ENCODE measurements at regions not wholly inside any gene's neighbourhood (a gene's known extent, or its start where the extent isn't known, plus 50 kb on each side); places are given as distances from the start of the nearest gene placed in this dataset.
"Not testable (repeated sequence)": the region's sequence is repeated elsewhere in the genome, so short reads cannot be mapped to it uniquely, and the experiment has no call there.

- no peak for ATAC-seq
Observed at GRCh38 chrX:99397879-99398278, 1012.2 kb downstream of the PCDH19 start.

DNA sequence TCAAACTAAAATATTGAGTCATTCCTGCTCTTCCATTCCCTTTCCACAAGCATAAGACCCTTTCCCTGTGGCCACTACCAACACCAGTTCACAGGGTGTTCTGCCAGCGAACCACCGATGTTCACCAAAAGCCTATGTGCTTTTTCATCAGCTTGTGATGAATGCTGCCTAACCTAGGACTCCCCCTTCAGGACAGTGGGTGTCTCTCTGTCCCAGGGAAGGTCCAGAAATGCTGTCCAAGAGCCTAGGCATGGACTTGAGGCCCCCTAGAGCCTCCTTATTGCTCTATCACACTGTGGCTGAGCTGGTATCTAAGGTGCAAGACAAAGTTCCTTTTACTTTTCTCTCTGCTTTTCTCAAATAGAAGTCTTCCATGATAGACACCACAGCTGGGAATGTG, 1015.6 kb downstream of the PCDH19 start:
- ATAC-seq = no peak

DNA sequence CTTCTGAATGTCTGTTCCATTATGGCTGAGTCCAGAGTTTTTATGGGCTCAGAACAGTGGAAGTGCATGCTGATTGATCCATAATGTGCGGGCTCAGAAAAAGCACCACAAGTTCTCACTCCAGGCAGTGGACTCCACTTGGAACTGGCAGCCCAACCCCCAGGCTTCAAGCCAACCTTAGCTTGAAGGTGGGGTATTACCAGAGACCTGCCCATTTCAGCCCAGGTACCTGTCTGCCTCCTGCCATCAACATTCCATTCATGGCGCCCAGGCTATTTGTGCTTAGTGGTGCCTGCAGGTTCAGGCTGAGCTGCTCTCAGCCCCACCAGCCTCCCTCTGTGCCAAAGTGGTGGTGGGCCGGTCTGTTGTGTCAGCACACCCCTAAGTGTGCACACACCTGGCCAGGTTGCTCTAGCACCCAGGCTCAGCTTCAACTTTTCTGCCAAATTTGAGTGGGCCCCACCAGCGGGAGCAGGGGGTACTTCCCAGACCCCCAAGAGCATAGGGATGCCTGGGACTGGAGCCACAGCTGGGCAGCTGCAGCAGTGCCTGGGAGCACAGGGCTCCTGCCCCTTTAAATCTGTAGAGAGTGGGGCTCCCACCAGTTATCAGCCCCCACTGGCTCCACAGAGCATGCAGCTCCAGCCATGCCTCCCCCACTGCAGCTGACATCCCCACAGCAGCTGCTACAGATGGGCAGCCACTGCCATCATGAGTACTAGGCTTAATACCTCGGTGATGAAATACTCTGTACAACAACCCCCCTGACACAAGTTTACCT, 1025.3 kb downstream of the PCDH19 start:
- no peak for ATAC-seq

GRCh38 chrX:99383786-99384185, 1026.3 kb downstream of the PCDH19 start:
- ATAC-seq = no peak

DNA sequence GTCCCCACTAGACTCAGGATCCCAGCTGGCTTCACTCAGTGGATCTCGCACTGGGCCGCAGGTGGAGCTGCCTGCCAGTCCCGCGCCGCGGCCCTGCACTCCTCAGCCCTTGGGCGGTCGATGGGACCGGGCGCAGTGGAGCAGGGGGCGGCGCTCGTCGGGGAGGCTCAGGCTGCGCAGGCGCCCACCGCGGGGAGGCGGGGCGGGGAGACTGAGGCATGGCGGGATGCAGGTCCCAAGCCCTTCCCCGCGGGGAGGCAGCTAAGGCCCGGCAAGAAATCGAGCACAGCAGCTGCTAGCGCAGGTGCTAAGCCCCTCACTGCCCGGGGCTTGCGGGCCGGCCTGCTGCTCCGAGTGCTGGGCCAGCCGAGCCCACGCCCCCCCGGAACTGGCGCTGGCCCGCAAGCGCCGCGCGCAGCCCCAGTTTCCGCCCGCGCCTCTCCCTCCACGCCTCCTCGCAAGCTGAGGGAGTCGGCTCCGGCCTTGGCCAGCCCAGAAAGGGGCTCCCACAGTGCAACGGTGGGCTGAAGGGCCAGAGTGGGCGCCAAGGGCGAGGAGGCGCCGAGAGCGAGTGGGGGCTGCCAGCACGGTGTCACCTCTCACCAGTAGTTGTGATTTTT, 1038.0 kb downstream of the PCDH19 start:
- no peak for ATAC-seq

DNA sequence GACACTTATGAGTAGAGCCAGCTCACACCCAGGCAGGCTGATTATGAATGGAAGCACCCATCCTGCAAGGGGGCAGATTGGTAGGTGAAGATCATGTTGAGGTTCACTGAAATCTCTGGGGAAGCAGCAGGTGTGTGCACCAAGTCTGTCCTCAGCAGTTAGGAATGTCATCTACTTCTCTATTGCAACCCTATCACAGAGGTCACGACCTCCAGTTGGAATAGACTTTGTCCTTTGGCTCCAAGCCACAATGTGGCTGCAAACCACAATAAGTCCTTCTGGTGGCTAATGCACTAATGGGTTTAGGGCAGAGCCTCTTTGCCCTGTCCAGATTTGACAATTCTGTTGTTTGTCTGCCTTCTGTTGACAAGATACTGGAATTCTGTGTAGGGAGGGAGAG, 1056.7 kb downstream of the PCDH19 start:
- ATAC-seq = no peak

- ATAC-seq = no peak
Observed at GRCh38 chrX:99348256-99348655, 1061.8 kb downstream of the PCDH19 start.

DNA sequence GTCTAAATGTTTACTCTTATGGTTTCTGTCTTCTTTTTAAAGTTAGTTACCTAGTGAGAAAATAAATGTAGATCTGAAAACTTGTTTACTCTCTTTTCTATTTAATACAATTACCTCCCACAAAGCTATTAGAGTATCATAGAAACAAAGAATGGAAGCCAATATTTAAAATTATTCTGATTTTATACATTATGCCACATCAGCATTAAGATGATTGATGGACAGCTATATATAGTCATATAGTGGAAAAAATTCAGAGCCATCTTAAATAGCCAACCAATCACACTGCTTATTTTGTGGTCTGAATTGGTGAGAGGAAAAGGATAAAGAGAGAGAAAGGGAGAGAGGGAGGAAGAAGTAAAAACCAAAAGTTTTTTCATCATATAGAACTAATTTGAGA, 1101.8 kb downstream of the PCDH19 start:
- ATAC-seq = no peak

DNA sequence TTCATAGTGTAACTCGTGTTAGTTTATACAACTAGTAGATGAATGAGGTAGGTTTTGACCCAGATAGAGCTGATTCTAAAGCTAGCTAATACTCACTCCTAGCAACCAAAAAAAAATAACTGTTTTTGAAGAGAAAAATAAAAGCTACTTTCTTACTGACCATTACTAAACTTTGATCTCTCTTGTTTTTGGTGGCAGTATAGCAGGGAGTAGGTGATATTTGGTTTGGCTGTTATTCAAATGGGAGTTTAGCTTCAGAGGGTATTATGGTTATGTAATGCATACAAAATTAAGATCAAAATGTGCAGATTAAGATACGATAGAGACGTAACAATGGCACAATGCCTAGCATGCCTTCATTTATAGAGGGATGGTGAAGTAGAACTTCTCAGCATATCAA, 1104.5 kb downstream of the PCDH19 start:
- no peak for ATAC-seq

DNA sequence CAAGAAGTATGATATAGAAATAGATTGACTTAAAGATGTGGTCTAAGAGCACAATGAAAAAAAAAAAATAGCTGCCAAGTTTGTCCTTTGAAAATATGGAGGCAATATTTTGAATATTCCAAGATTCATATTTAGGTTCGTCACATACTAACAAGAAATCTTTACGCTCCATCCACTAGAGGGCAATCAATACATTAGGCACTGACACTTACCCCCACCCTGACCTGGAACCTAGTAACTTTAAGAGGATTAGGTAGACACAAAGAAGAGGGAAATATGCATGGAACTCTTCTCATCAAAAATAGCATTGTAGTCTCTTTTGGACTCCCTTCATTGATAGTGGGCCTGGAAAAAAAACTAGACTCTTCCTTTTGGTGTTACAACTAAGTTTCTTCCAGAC, 1108.1 kb downstream of the PCDH19 start:
- ATAC-seq = no peak

DNA sequence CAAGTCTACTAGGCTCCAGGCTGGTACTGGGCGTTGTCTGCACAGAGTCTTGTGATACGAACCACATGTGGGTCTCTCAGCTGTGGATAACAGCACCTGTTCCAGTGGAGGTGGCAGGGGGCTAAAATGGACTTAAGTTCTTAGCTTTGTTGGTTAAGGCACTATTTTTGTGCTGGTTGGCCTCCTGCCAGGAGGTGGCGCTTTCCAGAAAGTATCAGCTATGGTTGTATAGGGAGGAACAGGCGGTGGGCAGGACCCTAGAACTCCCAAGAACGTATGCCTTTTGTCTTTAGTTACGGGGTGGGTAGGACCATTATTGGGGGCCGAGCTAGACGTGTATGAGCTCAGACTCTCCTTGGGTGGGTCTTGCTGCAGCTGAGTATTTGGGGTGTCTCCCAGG, 1138.4 kb downstream of the PCDH19 start:
- ATAC-seq = no peak

- ATAC-seq = no peak
Observed at GRCh38 chrX:99266255-99266654, 1143.8 kb downstream of the PCDH19 start.

- ATAC-seq = no peak
Observed at GRCh38 chrX:99248180-99248579, 1161.9 kb downstream of the PCDH19 start.

GRCh38 chrX:99242001-99242400, 1168.1 kb downstream of the PCDH19 start:
- no peak for ATAC-seq

GRCh38 chrX:99234384-99234783, 1175.7 kb downstream of the PCDH19 start:
- ATAC-seq = not testable (repeated sequence)

DNA sequence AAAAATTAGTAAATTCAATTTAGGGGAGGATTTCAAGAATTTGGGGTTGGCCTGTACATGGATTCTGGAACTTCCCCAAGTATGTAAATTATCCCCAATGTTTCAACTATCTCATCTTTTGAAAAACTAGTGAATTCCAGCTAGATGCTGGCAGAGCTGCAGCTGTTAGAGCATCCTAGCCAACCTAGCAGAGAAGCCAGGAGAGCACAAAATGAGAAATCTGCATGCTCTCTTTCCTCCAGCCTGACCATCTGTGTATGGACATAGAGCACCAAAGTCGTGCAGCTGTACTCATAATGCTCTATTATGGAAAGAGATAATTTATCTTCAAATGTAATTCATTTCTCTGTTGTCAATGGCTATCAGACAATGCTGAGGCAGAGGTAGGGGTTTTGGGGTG, 1217.7 kb downstream of the PCDH19 start:
- no peak for ATAC-seq

DNA sequence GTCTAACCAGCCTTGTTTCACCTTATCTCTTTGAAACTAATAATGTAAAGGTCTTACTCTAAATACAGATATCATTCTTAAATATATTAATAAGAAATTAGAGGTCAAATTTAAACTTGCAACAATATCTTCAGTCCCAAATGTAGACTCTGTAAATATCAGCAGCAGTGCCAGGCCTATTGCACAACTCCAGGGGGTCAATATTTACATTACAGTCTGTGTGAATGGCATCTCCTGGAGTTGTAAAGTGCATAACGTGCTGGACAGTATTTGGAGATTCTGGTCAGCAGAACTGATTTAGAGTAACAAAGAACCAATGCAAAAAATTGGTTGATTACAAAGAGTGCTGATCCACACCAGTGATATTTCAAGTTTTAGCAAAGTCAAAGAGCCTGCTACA, 1225.9 kb downstream of the PCDH19 start:
- no peak for ATAC-seq

DNA sequence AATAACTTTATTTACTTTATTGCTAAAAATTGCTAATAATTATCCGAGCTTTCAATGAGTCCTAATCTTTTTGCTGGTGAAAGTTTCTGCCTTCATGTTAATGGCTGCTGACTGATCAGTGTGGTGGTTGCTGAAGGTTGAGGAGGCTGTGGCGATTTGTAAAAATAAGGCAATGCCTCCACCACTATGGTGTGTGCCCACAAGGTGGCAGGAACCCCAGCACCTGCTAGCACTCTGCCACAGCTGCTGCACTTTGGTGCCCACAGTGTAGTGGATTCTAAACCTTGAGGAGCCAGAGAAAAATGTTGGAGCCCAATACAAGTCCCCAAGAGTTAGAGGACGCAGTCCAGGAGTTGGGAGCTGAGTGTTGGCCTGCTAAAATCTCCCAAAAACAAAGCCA, 1237.1 kb downstream of the PCDH19 start:
- ATAC-seq = no peak

- ATAC-seq = no peak
Observed at GRCh38 chrX:99142745-99143144, 1267.3 kb downstream of the PCDH19 start.

DNA sequence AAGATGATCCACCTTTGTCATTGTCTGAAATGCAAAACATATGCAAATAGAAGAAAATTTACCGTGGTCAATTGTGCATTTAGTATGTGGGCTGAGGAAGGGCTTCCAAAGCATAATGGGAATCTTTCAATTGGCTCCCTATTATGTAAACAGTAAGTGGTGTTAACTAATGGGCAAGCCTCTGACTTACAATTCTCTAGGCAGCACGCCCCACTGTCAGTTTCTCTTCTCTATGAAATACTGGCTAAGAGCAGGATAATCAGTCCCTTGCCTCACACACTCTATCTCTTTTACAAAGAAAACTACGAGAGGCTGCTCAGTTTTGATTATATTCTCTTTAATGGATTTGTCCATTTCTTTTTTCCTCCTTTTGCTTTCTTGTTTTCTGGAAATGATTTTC, 1272.6 kb downstream of the PCDH19 start:
- no peak for ATAC-seq

- ATAC-seq = no peak
Observed at GRCh38 chrX:99117011-99117410, 1293.1 kb downstream of the PCDH19 start.

DNA sequence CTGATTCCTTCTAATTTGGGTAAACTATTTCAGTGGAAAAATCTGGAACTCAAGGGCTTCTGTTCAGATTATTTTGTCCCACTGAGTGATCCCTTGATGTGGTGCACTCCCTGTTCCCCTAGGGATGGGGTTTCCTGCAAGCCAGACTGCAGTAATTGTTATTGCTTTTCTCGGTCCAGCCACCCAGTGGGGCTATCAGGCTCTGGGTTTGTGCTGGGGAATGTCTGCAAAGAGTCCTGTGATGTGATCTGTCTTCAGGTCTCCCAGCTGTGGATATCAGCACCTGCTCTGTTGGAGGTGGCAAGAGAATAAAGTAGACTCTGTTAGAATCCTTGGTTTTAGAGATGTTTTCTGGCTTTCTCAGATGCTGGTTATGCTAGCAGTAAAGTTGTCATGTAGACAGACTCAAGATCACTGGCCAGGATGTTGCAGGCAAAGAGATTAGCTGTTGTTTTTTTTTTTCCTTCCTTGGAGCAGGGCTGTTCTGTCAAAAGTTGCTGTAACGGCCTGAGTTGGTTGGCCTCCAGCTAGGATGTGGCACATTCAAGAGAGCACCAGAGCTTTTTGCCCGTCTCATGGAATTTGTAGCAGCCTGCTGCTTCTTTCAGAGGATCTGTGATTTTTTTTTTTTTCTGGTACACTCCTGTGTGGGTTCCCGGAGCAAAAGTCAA, 1314.0 kb downstream of the PCDH19 start:
- ATAC-seq = no peak

- no peak for ATAC-seq
Observed at GRCh38 chrX:99091459-99091858, 1318.6 kb downstream of the PCDH19 start.

- no peak for ATAC-seq
Observed at GRCh38 chrX:99078301-99078700, 1331.8 kb downstream of the PCDH19 start.
